ENCODE measurements at regions not wholly inside any gene's neighbourhood (a gene's known extent, or its start where the extent isn't known, plus 50 kb on each side); places are given as distances from the start of the nearest gene placed in this dataset.

- DNase-seq, result no peak
Measured at GRCh38 chr20:24819331-24819965, 129.6 kb upstream of the CST7 start.

- no peak for DNase-seq
Measured at GRCh38 chr20:24820345-24820744, 128.7 kb upstream of the CST7 start.

- DNase-seq, result no peak
Measured at GRCh38 chr20:24821391-24821790, 127.7 kb upstream of the CST7 start.

GRCh38 chr20:24823176-24823784 is 125.8 kb upstream of the CST7 start:
- DNase-seq, result no peak

GRCh38 chr20:24823989-24824693 is 124.9 kb upstream of the CST7 start:
- DNase-seq, result no peak

GRCh38 chr20:24825591-24825990 is 123.5 kb upstream of the CST7 start:
- DNase-seq, result no peak

- no peak for DNase-seq
Measured at GRCh38 chr20:24827603-24828295, 121.3 kb upstream of the CST7 start.

- DNase-seq, result no peak
Measured at GRCh38 chr20:24828992-24829648, 119.9 kb upstream of the CST7 start.

- no peak for DNase-seq
Measured at GRCh38 chr20:24829649-24830370, 119.3 kb upstream of the CST7 start.

- DNase-seq, result no peak
Measured at GRCh38 chr20:24830649-24831048, 118.4 kb upstream of the CST7 start.

GRCh38 chr20:24831232-24831631 is 117.8 kb upstream of the CST7 start:
- DNase-seq, result no peak

- DNase-seq, result no peak
Measured at GRCh38 chr20:24832518-24832917, 116.6 kb upstream of the CST7 start.

- DNase-seq, result no peak
Measured at GRCh38 chr20:24833592-24833991, 115.5 kb upstream of the CST7 start.

- DNase-seq, result no peak
Measured at GRCh38 chr20:24834310-24834709, 114.8 kb upstream of the CST7 start.

- no peak for DNase-seq
Measured at GRCh38 chr20:24835195-24835594, 113.9 kb upstream of the CST7 start.

GRCh38 chr20:24836041-24836533 is 113.0 kb upstream of the CST7 start:
- no peak for DNase-seq

- no peak for DNase-seq
Measured at GRCh38 chr20:24836661-24837299, 112.3 kb upstream of the CST7 start.

- no peak for DNase-seq
Measured at GRCh38 chr20:24837781-24838450, 111.2 kb upstream of the CST7 start.

- no peak for DNase-seq
Measured at GRCh38 chr20:24838546-24839535, 110.2 kb upstream of the CST7 start.

Data from SHP77 (cell line).